ENCODE measurements at regions not wholly inside any gene's neighbourhood (a gene's known extent, or its start where the extent isn't known, plus 50 kb on each side); places are given as distances from the start of the nearest gene placed in this dataset.
A peak's percentile ranks its signal among the peaks of the same experiment; 100 is the strongest.

- FAIRE-seq = no peak
- DNase-seq (ENCODE audit: insufficient read length, low spot score) = no peak
Measured at GRCh38 chr20:42020316-42020715, 402.1 kb upstream of the CHD6 start.

DNA sequence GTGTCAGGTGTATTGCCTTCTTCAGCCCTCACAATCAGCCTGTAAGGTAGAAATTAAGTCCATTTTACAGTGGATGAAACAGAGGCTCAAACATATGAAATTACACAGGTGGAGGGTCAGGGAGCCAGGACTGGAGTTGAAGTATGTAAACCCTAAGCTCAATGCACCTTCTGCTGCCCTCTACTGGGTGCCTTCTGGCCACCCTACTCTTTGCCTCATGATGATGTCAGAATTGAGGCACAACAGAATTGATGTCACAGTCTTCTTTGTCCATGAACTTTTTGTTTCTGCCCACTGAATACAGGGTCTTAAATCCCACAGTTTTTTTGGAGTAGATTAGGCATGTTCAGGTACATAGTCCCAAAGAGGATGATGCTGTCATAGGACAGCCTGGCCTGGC is 400.8 kb upstream of the CHD6 start:
- no peak for DNase-seq (ENCODE audit: insufficient read length, low spot score)

DNA sequence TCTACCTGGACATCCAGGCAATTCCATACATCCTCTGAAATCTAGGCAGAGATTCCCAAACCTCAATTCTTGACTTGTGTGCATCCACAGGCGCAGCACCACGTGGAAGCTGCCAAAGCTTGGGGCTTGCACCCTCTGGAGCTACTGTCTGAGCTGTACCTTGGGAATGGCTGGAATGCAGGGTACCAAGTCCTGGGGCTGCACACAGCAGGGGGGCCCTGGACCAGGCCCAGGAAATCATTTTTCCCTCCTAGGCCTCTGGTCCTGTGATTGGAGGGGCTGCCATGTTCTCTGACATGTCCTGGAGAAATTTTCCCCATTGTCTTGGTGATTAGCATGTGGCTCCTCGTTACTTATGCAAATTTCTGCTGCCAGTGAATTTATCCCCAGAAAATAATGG is 391.9 kb upstream of the CHD6 start:
- FAIRE-seq (no peak), DNase-seq (ENCODE audit: insufficient read length, low spot score) (no peak)

More for the DNA sequence above, 400.8 kb upstream of the CHD6 start:
- peak; percentile 58 for FAIRE-seq

DNA sequence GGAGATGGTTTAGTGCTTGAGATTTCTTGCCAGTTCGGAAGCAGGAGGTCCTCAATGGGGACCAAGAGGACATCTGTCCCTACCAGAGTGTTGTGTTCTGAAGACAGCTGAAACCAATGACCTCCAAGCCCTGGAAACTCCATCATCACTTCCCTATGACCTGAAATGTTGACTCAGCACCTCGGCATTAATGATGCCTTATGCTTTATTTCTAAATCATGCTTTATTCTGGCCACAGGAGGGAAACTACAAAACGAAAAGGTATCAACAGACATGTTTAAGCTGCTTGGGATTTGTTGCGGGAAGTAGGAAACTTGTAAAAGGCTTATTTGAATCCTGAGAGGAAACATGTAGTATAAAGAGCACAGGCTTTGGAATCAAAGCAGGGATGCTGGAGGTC is 389.1 kb upstream of the CHD6 start:
- DNase-seq (ENCODE audit: insufficient read length, low spot score) = no peak
- no peak for FAIRE-seq

GRCh38 chr20:42005211-42005610 is 387.0 kb upstream of the CHD6 start:
- DNase-seq (ENCODE audit: insufficient read length, low spot score) (no peak), FAIRE-seq (no peak)

GRCh38 chr20:42003380-42003779 is 385.2 kb upstream of the CHD6 start:
- no peak for FAIRE-seq
- no peak for DNase-seq (ENCODE audit: insufficient read length, low spot score)

- DNase-seq (ENCODE audit: insufficient read length, low spot score) (no peak), FAIRE-seq (no peak)
Measured at GRCh38 chr20:41998539-41999341, 380.6 kb upstream of the CHD6 start.

GRCh38 chr20:41996951-41997350 is 378.8 kb upstream of the CHD6 start:
- DNase-seq (ENCODE audit: insufficient read length, low spot score) (no peak), FAIRE-seq (no peak)

GRCh38 chr20:41992481-41992880 is 374.3 kb upstream of the CHD6 start:
- no peak for FAIRE-seq
- DNase-seq (ENCODE audit: insufficient read length, low spot score) = no peak

- DNase-seq (ENCODE audit: insufficient read length, low spot score) (no peak), FAIRE-seq (no peak)
Measured at GRCh38 chr20:41991412-41991811, 373.2 kb upstream of the CHD6 start.

DNA sequence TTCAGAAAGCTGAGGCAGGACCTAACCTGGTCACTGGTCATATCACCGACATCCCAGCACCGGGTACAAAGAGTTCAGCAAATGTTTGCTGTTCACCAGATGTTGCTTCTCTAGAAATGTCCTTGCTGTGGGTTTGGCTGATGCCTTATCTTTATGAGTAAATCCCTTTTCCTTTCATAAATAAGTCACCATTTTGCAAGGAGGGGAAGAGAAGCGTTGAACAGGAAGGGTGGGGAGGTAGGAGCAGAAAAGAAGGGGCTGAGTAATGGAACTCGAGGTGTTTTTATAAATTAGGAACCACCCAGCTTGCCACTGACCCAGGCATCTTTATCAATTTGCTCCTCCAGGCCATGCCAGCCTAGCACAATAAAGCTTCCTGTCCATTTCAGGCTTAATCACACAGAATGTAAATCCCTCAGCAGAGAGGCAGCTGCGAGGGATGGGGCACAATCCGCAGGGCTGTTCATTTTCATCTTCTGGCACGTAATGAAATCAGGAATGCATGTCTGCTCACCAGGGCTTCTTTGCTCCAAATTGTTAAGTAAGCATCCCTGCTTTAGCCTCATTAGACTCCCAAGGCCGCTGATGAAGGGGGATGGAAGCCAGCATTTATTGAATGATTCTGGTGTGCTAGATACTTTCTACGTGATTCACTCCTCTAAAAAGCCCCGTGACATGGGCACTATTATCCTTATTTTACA is 371.9 kb upstream of the CHD6 start:
- DNase-seq (ENCODE audit: insufficient read length, low spot score) (no peak), FAIRE-seq (no peak)

- FAIRE-seq = no peak
- DNase-seq (ENCODE audit: insufficient read length, low spot score) = no peak
Measured at GRCh38 chr20:41989039-41989679, 371.0 kb upstream of the CHD6 start.

GRCh38 chr20:41984031-41984430 is 365.9 kb upstream of the CHD6 start:
- no peak for DNase-seq (ENCODE audit: insufficient read length, low spot score)
- peak; percentile 26 for FAIRE-seq

DNA sequence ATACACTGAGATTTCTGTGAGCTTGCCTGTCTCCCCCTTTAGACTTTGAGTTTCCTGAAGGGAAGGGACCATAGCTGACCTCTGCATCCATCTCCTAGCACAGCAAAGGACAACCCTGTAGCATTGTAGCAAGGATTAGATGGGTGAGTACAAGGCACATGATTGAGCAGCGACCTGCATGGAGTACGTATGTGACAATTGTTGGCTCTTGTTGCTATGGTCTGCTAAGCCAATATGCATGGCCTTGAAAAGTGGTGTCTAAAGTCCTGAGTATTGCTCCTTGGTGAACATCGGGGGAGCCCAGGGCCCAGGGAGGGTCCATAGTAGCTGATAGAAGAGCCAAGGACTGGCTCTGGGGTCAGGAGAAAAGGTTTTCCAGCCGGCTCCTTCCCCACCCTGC is 365.0 kb upstream of the CHD6 start:
- DNase-seq (ENCODE audit: insufficient read length, low spot score) = no peak
- no peak for FAIRE-seq

- FAIRE-seq (no peak), DNase-seq (ENCODE audit: insufficient read length, low spot score) (no peak)
Measured at GRCh38 chr20:41981746-41982145, 363.6 kb upstream of the CHD6 start.

GRCh38 chr20:41978875-41979274 is 360.7 kb upstream of the CHD6 start:
- FAIRE-seq = no peak
- DNase-seq (ENCODE audit: insufficient read length, low spot score) = no peak

- FAIRE-seq = no peak
- DNase-seq (ENCODE audit: insufficient read length, low spot score) = no peak
Measured at GRCh38 chr20:41978246-41978790, 360.1 kb upstream of the CHD6 start.

DNA sequence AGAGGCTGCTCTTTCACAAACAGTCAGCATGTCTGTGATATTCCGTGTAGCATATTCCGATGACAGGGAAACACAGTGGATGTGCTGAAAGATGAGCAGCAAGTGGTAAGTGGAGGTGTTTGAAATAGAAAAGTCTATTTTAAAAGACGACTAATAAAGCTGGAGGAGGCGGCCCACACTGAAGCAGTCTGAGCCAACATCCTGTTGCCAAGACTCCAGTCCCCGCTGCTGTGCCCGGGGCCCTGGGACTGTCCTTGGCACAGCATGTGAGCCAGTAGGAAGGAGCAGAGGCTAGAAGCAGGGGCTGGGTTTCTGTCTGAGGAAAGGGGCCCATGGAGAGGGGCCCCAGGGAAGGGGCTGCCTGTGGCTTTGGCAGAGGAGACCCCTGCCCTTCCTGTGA is 351.5 kb upstream of the CHD6 start:
- no peak for DNase-seq (ENCODE audit: insufficient read length, low spot score)
- no peak for FAIRE-seq

GRCh38 chr20:41960166-41960565 is 342.0 kb upstream of the CHD6 start:
- DNase-seq (ENCODE audit: insufficient read length, low spot score) (no peak), FAIRE-seq (no peak)

DNA sequence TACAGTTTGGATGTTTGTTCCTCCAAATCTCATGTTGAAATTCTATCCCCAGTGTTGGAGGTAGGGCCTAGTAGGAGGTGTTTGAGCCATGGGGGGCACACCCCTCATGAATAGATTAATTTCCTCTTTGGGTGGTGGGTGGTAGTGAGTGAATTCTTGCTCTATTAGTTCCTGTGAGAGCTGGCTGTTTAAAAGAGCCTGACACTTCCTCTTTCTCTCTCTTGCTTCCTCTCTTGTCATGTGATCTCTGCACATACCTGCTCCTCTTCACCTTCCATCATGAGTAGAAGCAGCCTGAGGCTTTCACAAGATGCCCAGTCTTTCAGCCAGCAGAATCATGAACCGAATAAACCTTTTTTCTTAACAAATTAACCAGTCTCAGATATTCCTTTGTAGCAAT is 340.2 kb upstream of the CHD6 start:
- FAIRE-seq = no peak

GRCh38 chr20:41956338-41957074 is 338.3 kb upstream of the CHD6 start:
- FAIRE-seq (no peak), DNase-seq (ENCODE audit: insufficient read length, low spot score) (no peak)

More for the DNA sequence above, 340.2 kb upstream of the CHD6 start:
- DNase-seq (ENCODE audit: insufficient read length, low spot score) = no peak

Data from GM19239 (cell line).